H1 (cell line): ENCODE measurements at regions not wholly inside any gene's neighbourhood (a gene's known extent, or its start where the extent isn't known, plus 50 kb on each side); places are given as distances from the start of the nearest gene placed in this dataset.

Experiments used
- CTCF ChIA-PET: fragments of 300-600 bp; sonication (Branson Sonifier 250); formaldehyde crosslinking; loops from one replicate; lab custom pipeline; 2021; ENCODE audit not compliant: partially characterized antibody; lab: Charles Lee
- POLR2A ChIA-PET: fragments of 300-600 bp; sonication (Branson Sonifier 250); formaldehyde crosslinking; loops from one replicate; lab custom pipeline; 2021; ENCODE audit warnings: inconsistent platforms; ENCODE audit not compliant: partially characterized antibody; lab: Charles Lee
- DNase-seq, 2 experiments: peaks; one replicate each; pipeline versions ENCODE4 v3.0.0 to v3.0.0-alpha.2; 2010 to 2022; ENCODE audit warnings: low spot score in 2 of 2, low read depth in 1 of 2, mixed read lengths in 1 of 2
- FAIRE-seq: peaks from 2 replicates; lab custom pipeline; 2011; peaks lifted over from hg19 to GRCh38; lab: Jason Lieb, UNC
- H2AFZ ChIP-seq: 2 replicates; pipeline ENCODE4 v1.8.1; 2012; ENCODE audit warnings: low read length, inconsistent platforms
- H2AK5ac ChIP-seq: 2 replicates; pipeline ENCODE4 v1.6.1; 2013; ENCODE audit warnings: low read depth, low read length
- H2BK120ac ChIP-seq: replicated peaks from 2 replicates; pipeline ENCODE3; 2013; ENCODE audit warnings: low read depth, low read length, inconsistent platforms
- H2BK12ac ChIP-seq: 2 replicates; pipeline ENCODE4 v1.6.1; 2013; ENCODE audit warnings: low read depth, low read length
- H2BK15ac ChIP-seq: 2 replicates; pipeline ENCODE4 v1.6.1; 2013; ENCODE audit warnings: low read length
- H2BK20ac ChIP-seq: 2 replicates; pipeline ENCODE4 v1.6.1; 2013; ENCODE audit warnings: low read length
- H2BK5ac ChIP-seq: 2 replicates; pipeline ENCODE4 v1.6.1; 2013; ENCODE audit warnings: low read depth, low read length
- H3K14ac ChIP-seq: 2 replicates; pipeline ENCODE4 v1.6.1; 2013; ENCODE audit warnings: inconsistent platforms; ENCODE audit not compliant: insufficient read length
- H3K18ac ChIP-seq: 2 replicates; pipeline ENCODE4 v1.6.1; 2013; ENCODE audit warnings: low read length; ENCODE audit errors: extremely low read depth
- H3K23ac ChIP-seq: 2 replicates; pipeline ENCODE4 v1.6.1; 2013; ENCODE audit warnings: inconsistent platforms; ENCODE audit not compliant: insufficient read length
- H3K23me2 ChIP-seq: 2 replicates; pipeline ENCODE4 v1.6.1; 2013; ENCODE audit warnings: low read depth, low read length
- H3K27ac ChIP-seq: 2 replicates; pipeline ENCODE4 v1.6.1; 2011; ENCODE audit warnings: low read depth, low read length, inconsistent platforms
- H3K27me3 ChIP-seq, 4 experiments: replicated peaks in 1 of 4; 1 replicate in 1 of 4; 2 replicates in 3 of 4; pipeline versions ENCODE4 v1.6.1 to v1.8.1; 2011 to 2013; ENCODE audit warnings: low read length in 3 of 4, mild to moderate bottlenecking in 3 of 4, inconsistent platforms in 2 of 4, mixed read lengths in 2 of 4, moderate library complexity in 1 of 4; ENCODE audit not compliant: control insufficient read depth in 3 of 4, insufficient read depth in 3 of 4; ENCODE audit errors: extremely low read depth in 1 of 4
- H3K36me3 ChIP-seq, 4 experiments: 2 replicates each; pipeline versions ENCODE4 v1.6.1 to v1.8.1; 2011 to 2013; ENCODE audit warnings: mild to moderate bottlenecking in 4 of 4, low read length in 3 of 4, moderate library complexity in 2 of 4, control low read depth in 1 of 4, inconsistent platforms in 1 of 4; ENCODE audit not compliant: insufficient read depth in 4 of 4, control insufficient read depth in 2 of 4
- H3K4ac ChIP-seq: replicated peaks from 2 replicates; pipeline ENCODE3; 2013; ENCODE audit warnings: low read length, low read depth, mixed read lengths, inconsistent platforms; ENCODE audit not compliant: insufficient read length
- H3K4me1 ChIP-seq, 4 experiments: replicated peaks in 1 of 4; 1 replicate in 1 of 4; 2 replicates in 3 of 4; pipeline versions ENCODE4 v1.6.1 to v1.8.1; 2011 to 2013; ENCODE audit warnings: low read length in 3 of 4, inconsistent platforms in 2 of 4, mixed read lengths in 1 of 4; ENCODE audit not compliant: insufficient read depth in 4 of 4, control insufficient read depth in 3 of 4
- H3K4me2 ChIP-seq, 2 experiments: 2 replicates each; pipeline versions ENCODE4 v1.6.1 to v1.8.1; 2011 to 2013; ENCODE audit warnings: low read depth in 2 of 2, low read length in 2 of 2, control low read depth in 1 of 2, inconsistent platforms in 1 of 2, mild to moderate bottlenecking in 1 of 2; ENCODE audit not compliant: insufficient read depth in 1 of 2
- H3K4me3 ChIP-seq, 4 experiments: fragments of 200-600, 300-600 bp in 1 of 4; sonication (generic), shearing (Covaris generic), sonication (Bioruptor Twin) in 1 of 4; 2 replicates each; pipeline versions ENCODE4 v1.5.1 to v1.8.1; 2011 to 2016; ENCODE audit warnings: low read length in 4 of 4, low read depth in 3 of 4, control low read depth in 2 of 4, inconsistent platforms in 2 of 4, mild to moderate bottlenecking in 2 of 4, mixed read lengths in 1 of 4, moderate library complexity in 1 of 4; ENCODE audit not compliant: insufficient read depth in 2 of 4; ENCODE audit errors: extremely low read depth in 1 of 4
- H3K56ac ChIP-seq: replicated peaks from 2 replicates; pipeline ENCODE3; 2013; ENCODE audit warnings: low read depth, mild to moderate bottlenecking, mixed read lengths, low read length, inconsistent platforms; ENCODE audit not compliant: insufficient read length
- H3K79me1 ChIP-seq: 2 replicates; pipeline ENCODE4 v1.6.1; 2013; ENCODE audit warnings: low read depth, low read length, control low read depth
- H3K79me2 ChIP-seq, 2 experiments: 2 replicates each; pipeline versions ENCODE4 v1.6.1 to v1.8.1; 2012 to 2013; ENCODE audit warnings: low read length in 2 of 2, mild to moderate bottlenecking in 2 of 2, inconsistent platforms in 1 of 2; ENCODE audit not compliant: insufficient read depth in 2 of 2, control insufficient read depth in 1 of 2
- H3K9ac ChIP-seq, 4 experiments: replicated peaks in 1 of 4; 1 replicate in 1 of 4; 2 replicates in 3 of 4; pipeline versions ENCODE4 v1.6.1 to v1.8.1; 2011 to 2013; ENCODE audit warnings: low read depth in 3 of 4, low read length in 3 of 4, control low read depth in 2 of 4, mild to moderate bottlenecking in 2 of 4, moderate library complexity in 2 of 4, inconsistent platforms in 1 of 4; ENCODE audit errors: extremely low read depth in 1 of 4
- H3K9me3 ChIP-seq, 2 experiments: 2 replicates each; pipeline versions ENCODE4 v1.6.1 to v1.8.1; 2012 to 2013; ENCODE audit warnings: mild to moderate bottlenecking in 2 of 2, moderate library complexity in 2 of 2, control low read depth in 1 of 2, inconsistent platforms in 1 of 2, low read depth in 1 of 2, low read length in 1 of 2, mixed read lengths in 1 of 2; ENCODE audit not compliant: insufficient read depth in 2 of 2
- H4K20me1 ChIP-seq, 2 experiments: replicated peaks in 1 of 2; 2 replicates each; pipeline versions ENCODE3 to v1.8.1; 2011 to 2013; ENCODE audit warnings: inconsistent platforms in 2 of 2, low read length in 2 of 2, mild to moderate bottlenecking in 1 of 2; ENCODE audit not compliant: insufficient read depth in 2 of 2, control insufficient read depth in 1 of 2
- H4K5ac ChIP-seq: 2 replicates; pipeline ENCODE4 v1.6.1; 2013; ENCODE audit warnings: low read length, low read depth, mixed read lengths, inconsistent platforms; ENCODE audit not compliant: insufficient read length
- H4K8ac ChIP-seq: 2 replicates; pipeline ENCODE4 v1.8.0; 2013; ENCODE audit warnings: mild to moderate bottlenecking, moderate library complexity, low read length, inconsistent platforms; ENCODE audit not compliant: insufficient read depth; ENCODE audit errors: extremely low read depth
- H4K91ac ChIP-seq: replicated peaks from 2 replicates; pipeline ENCODE3; 2013; ENCODE audit warnings: low read length, mixed read lengths, inconsistent platforms; ENCODE audit not compliant: insufficient read length
- BACH1 ChIP-seq: IDR thresholded peaks from 2 replicates; pipeline ENCODE4 v1.6.1; 2012; ENCODE audit warnings: low read length, improper control_type of control experiment
- EZH2 ChIP-seq: fragments of 200-600 bp; sonication (generic); IDR thresholded peaks from 2 replicates; pipeline ENCODE4 v1.7.1; 2012; ENCODE audit warnings: low read depth, mild to moderate bottlenecking, moderate library complexity, low read length, inconsistent platforms; ENCODE audit not compliant: severe bottlenecking
- MAFK ChIP-seq: IDR thresholded peaks from 2 replicates; pipeline ENCODE4 v1.6.1; 2012; ENCODE audit warnings: low read depth, mild to moderate bottlenecking, improper control_type of control experiment, low read length
- MAX ChIP-seq: IDR thresholded peaks from 2 replicates; pipeline ENCODE4 v1.6.1; 2012; ENCODE audit warnings: inconsistent platforms
- POLR2A ChIP-seq, 2 experiments: IDR thresholded peaks; 1 replicate in 1 of 2; 2 replicates in 1 of 2; pipeline ENCODE4 v1.6.1; 2011; ENCODE audit warnings: low read depth in 2 of 2, low read length in 2 of 2, mild to moderate bottlenecking in 2 of 2; ENCODE audit errors: control extremely low read depth in 1 of 2
- SAP30 ChIP-seq: fragments of 300-600 bp; sonication (generic); IDR thresholded peaks from 2 replicates; pipeline ENCODE4 v1.7.1; 2012; ENCODE audit warnings: low read length, moderate library complexity, mild to moderate bottlenecking, inconsistent platforms; ENCODE audit not compliant: insufficient read depth, insufficient replicate concordance
- SP4 ChIP-seq: IDR thresholded peaks from 2 replicates; pipeline ENCODE4 v1.6.1; 2012; ENCODE audit warnings: low read length, inconsistent platforms
- TAF7 ChIP-seq: optimal IDR thresholded peaks from 2 replicates; pipeline ENCODE3; 2011; ENCODE audit warnings: low read depth, mild to moderate bottlenecking, inconsistent platforms, low read length, moderate library complexity, borderline replicate concordance
- WGBS, 2 experiments: shearing (Covaris generic) in 1 of 2; methylation state at CpG; one replicate each; pipeline versions ENCODE4 v1.1.6 to v1.1.7; 2013 to 2015; ENCODE audit warnings: low lambda C conversion rate in 2 of 2, mixed read lengths in 2 of 2, inconsistent platforms in 1 of 2, low coverage in 1 of 2, missing lambda C conversion rate in 1 of 2; ENCODE audit not compliant: insufficient replicate concordance in 2 of 2, insufficient coverage in 1 of 2, insufficient read length in 1 of 2; ENCODE audit errors: extremely low coverage in 1 of 2, missing lambda C conversion rate in 1 of 2; 5-methylcytosine and 5-hydroxymethylcytosine counted together

- Histone ChIP-seq H3K27me3 (no peaks in the 10 kb centered on the region), H3K9ac (no peak overlapping the region), H3K23me2 (no peaks in the 10 kb centered on the region), H3K4me2 (no peak overlapping the region), H3K56ac (no peak overlapping the region), H3K4ac (no peak overlapping the region), H3K14ac (no peak overlapping the region), H3K9me3 (no peaks in the 10 kb centered on the region), H3K4me1 (no peaks in the 10 kb centered on the region), H2BK15ac (no peak overlapping the region), H3K79me1 (no peaks in the 10 kb centered on the region), H3K36me3 (no peaks in the 10 kb centered on the region), H4K8ac (no peak overlapping the region), H3K18ac (no peak overlapping the region), H4K91ac (no peak overlapping the region), H2BK120ac (no peak overlapping the region), H4K20me1 (no peaks in the 10 kb centered on the region), H2AFZ (no peak overlapping the region), H4K5ac (no peak overlapping the region), H3K79me2 (no peaks in the 10 kb centered on the region), H2BK5ac (no peak overlapping the region), H3K4me3 (no peak overlapping the region), H3K23ac (no peak overlapping the region), H2BK12ac (no peak overlapping the region), H2AK5ac (no peak overlapping the region), H2BK20ac (no peak overlapping the region), H3K27ac (no peak overlapping the region)
- CTCF ChIA-PET, result interaction anchor here (2.3 kb wide), 1 partner anchor 9 kb away, joined by 12 read pairs; no protein-coding TSS in a partner anchor
- 87% methylated on average over 3 of the region's 3 CpGs; no CpG with 5 or more reads in 1 of the 2 experiments for WGBS, 2 experiments
- FAIRE-seq (no peak), DNase-seq (no peak)
- POLR2A ChIA-PET, result no interaction called here
- no peak for TF ChIP-seq SAP30
- no peak for TF ChIP-seq BACH1
- TF ChIP-seq SP4, result no peak
- no peak for TF ChIP-seq POLR2A (IDR thresholded peaks at IDR 0.05; ENCODE audit: control extremely low read depth in 1 of 2, low read depth in 2 of 2, low read length in 2 of 2)
- TF ChIP-seq MAFK, result no peak
- no peak for TF ChIP-seq TAF7
- TF ChIP-seq EZH2, result no peak
- no peak for TF ChIP-seq MAX
Measured at GRCh38 chr1:68828013-68828412, 331.1 kb upstream of the DEPDC1 start.
